GM19467 (cell line): ENCODE measurements at regions not wholly inside any gene's neighbourhood (a gene's known extent, or its start where the extent isn't known, plus 50 kb on each side); places are given as distances from the start of the nearest gene placed in this dataset.
"Not testable (repeated sequence)": the region's sequence is repeated elsewhere in the genome, so short reads cannot be mapped to it uniquely, and the experiment has no call there.

Experiments
- ATAC-seq: cut with Tn5 transposase; IDR thresholded peaks from one replicate; pipeline ENCODE4 v1.9.1; 2021; ENCODE audit warnings: mild to moderate bottlenecking, moderate library complexity; ENCODE audit not compliant: unreplicated experiment

- ATAC-seq = no peak
Observed at GRCh38 chr2:3115301-3116042, 262.1 kb downstream of the EIPR1 start.

DNA sequence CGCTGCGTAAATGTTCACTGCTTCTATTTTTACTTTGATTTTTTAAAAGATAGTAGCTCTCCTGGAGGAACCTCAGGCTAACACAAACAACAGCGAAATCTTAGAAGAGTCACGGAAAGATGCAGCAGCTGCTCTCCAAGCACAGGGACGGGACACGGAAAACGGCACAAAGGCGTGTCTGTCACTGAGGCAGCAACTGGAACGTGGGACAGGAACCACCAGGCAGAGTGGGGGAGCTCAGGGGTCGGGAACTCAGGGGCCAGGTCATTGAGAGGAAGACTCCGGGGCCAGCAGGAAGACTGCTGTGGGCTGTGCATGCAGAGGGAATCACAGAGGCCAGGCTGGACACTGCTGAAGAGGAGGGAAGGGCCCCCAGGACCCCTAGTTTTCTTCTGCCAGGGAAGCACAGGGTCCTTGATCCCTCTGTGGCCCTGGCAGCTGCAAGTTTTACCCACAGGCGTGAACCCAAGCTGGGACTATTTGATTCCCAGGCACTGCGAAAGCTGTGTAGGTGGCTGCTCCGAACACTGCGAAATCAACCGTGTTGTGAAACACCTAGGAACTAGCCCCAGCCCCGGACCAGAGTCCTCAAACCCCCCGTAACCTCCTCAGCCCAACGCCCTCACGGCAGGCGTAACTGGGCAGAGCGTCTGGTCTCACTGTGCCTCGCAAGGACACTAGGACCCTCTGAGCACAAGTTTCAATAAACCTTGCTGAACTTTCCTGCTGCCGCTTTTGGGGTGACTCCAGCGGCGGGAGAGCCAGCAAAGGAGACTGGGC, 263.0 kb downstream of the EIPR1 start:
- no peak for ATAC-seq

GRCh38 chr2:3113769-3114168, 263.8 kb downstream of the EIPR1 start:
- no peak for ATAC-seq

DNA sequence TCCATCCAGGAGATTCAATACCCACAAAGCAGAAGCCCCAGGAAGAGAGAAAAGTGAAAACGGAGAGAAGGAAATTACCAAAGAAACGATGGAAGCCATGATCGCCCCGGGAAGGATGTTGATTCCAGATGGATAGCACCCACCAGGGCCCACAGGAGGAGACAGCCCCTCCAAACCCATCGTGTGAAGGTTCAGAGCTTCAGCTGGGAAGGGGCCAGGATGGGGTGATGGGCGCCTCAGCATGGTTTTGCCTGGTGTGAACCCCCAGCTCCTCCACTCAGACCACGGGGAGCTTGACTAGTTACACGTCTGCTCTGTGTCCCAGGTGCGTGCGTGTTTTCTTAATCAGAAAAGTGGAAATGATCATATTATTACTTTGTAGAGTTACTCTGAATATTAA, 264.5 kb downstream of the EIPR1 start:
- no peak for ATAC-seq

- no peak for ATAC-seq
Observed at GRCh38 chr2:3112553-3112952, 265.1 kb downstream of the EIPR1 start.

GRCh38 chr2:3112131-3112530, 265.5 kb downstream of the EIPR1 start:
- no peak for ATAC-seq

DNA sequence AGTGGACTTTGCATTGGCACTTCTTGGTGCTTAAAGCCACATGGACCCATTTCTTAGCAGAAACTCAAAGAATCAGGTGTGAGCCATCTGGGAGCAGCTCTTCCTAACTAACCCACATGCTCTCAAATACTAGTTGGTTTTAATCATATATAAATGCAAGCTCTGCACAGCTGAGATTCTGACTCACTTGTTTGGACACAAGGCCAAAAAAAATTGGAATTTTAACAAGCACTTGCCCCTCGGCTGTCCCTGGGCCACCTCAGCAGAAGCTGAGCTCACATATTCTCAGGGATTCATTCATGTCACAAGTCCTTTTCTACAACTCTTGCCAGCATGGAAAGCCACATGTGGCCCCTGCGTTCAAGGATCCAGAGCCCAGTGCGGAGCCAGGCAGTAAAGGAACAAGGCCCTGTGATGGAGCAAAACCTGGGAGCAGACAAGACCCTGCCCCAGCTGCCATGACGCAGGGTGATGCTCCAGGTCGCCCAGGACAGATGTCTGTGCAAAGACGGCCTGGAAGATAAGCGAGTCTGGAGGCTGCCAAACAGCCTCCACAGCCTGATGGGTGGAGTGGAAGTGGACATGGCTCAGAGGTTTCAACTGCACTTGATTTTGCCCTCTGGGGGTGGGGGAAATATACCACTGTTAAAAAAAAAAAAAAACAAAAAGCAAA, 266.5 kb downstream of the EIPR1 start:
- no peak for ATAC-seq

DNA sequence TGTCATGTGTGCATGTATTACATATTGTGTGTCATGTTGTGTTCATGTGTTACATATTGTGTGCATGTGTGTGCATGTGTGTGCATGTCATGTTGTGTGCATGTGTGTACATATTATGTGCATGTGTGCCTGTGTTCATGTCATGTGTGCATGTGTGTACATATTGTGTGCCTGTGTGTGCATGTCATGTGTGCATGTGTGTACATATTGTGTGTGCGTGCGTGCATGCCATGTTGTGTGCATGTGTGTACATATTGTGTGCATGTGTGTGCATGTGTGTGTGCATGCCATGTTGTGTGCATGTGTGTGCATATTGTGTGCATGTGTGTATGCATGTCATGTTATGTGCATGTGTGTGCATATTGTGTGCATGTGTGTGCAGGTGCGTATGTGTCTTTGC, 267.1 kb downstream of the EIPR1 start:
- no peak for ATAC-seq

DNA sequence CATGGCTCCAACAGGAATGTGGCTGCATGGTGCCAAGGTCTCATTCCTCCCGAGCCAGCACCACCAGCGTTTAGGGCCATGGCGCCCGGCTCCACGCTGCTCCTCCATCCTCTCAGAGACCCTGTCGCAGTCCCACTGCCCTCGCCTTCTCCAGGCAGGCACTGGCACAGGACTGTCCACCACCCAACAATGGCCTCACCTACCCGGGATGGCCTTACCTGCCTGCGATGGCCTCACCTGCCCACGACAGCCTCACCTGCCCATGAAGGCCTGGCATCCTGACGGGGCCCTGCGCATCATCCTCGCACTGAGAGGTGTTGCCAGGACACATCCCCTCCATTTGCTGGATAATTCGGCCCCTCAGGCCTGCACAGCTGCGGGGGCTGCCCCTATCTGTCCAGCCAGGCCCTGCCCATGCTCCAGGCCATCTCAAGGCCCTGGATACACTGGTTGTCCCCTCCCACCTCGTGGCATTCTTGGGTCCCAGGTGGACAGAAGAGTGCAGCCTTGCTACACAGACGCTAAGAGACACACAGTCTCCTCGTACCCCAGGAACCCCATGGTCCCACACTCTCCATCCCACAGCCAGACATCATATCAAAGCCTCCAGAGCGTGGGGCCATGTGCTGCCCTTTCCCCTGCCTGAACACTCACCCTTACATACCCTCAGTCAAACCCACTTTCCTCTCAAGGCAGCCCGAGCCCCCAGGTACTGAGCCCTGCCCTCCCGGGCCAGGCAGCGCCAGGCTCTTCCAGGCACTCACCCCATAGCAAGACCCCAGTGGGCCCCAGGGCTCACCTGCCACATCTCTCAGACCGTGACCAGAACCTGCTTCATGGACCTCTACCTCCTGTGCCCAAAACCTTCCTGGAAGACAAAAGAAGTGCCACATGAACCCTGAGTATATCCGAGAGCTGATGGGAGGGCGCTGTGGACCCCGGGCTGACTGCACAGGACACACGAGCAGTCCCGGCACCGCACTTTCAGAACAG, 268.6 kb downstream of the EIPR1 start:
- ATAC-seq = no peak

- no peak for ATAC-seq
Observed at GRCh38 chr2:3108105-3108504, 269.5 kb downstream of the EIPR1 start.

GRCh38 chr2:3107567-3107966, 270.1 kb downstream of the EIPR1 start:
- ATAC-seq = no peak

DNA sequence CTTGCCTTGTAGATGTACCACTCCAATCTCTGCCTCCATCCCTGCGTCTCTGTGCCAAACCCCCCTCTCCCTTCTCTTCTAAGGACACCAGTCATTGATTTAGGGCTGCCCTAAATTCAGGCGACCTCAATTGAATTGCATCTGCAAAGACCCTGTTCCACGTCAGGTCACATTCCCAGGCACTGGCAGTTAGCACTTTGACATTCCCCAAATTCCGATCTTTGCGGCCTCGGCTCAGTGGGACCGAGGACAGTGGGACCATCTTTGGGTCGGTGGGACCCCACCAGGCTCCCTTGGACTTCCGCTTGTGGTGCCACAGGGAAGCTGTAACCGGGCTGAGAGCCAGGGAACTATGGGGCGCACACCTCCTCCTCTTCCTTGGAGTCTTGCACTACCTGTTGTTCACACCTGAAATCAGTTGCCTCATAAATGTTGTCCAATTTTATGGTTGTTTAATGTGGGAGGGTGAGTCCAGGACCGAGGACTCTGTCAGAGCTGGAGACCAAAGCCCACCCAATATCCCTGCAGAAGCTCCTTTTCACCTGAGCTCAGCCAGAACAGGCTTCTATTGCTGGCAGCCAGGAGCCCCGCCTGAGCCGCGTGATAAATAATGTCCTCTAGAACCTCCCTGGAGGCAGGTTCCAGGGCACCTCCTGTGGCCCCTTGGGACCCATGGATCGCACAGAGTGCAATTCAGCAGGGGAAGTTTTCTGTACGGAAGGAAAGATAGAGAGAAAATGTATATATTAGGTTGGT, 271.6 kb downstream of the EIPR1 start:
- ATAC-seq = no peak

DNA sequence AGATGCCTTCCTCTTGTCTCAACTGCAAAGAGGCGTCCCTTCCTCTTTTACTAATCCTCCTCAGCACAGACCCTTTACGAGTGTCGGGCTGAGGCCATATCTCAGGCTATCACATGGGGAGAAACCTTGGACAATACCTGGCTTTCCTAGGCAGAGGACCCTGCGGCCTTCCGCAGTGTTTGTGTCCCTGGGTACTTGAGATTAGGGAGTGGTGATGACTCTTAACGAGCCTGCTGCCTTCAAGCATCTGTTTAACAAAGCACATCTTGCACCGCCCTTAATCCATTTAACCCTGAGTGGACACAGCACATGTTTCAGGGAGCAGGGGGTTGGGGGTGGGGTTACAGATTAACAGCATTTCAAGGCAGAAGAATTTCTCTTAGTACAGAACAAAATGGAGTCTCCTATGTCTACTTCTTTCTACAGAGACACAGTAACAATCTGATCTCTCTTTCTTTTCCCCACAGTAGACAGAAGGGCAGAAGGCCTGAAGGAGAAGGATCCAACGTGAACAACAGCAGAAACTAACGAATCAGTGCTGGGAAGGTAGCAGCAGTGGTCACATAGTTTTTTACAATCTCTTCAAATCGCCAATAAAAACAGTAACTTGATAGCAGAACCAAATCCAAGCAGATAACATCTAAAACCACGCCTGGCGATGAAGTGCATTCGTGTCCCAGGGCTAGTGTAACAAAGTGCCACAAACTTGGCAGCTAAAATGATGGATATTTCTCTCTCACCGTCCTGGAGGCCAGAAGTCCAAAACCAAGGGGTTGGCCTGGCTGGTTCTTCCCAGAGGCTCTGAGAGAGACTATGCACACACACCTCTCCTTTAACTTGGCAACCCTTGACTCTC, 272.4 kb downstream of the EIPR1 start:
- ATAC-seq = not testable (repeated sequence)

GRCh38 chr2:3104261-3104660, 273.4 kb downstream of the EIPR1 start:
- ATAC-seq = no peak

DNA sequence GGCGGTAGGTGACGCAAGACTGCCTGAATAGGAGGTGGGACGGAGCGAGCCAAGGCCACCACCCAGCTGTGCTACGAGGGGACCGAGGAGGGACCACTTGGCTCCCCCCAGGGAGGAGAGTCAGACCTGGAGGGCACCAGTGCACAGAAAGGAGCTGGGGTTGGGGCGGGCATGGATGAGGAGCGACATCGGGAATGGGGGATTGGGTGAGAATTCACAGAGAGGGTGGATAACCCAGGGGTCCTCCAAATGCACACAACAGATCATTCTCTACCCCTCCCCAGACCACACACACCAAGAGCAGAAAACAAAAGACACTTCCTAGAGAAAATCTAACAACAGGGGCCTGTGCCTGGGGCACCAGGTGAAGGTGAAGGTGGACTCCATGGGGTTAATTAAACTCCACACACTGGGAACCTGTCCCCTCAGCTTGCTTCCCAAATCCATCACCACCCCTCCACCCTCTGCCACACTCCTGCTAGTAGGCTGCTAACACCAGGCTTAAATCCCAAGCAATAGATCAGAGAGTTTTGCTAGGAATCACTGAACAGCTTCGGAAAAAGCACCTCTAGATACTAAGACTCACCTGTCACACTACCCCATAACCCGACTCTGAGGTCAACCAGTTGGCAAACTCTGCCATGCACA, 274.6 kb downstream of the EIPR1 start:
- no peak for ATAC-seq

DNA sequence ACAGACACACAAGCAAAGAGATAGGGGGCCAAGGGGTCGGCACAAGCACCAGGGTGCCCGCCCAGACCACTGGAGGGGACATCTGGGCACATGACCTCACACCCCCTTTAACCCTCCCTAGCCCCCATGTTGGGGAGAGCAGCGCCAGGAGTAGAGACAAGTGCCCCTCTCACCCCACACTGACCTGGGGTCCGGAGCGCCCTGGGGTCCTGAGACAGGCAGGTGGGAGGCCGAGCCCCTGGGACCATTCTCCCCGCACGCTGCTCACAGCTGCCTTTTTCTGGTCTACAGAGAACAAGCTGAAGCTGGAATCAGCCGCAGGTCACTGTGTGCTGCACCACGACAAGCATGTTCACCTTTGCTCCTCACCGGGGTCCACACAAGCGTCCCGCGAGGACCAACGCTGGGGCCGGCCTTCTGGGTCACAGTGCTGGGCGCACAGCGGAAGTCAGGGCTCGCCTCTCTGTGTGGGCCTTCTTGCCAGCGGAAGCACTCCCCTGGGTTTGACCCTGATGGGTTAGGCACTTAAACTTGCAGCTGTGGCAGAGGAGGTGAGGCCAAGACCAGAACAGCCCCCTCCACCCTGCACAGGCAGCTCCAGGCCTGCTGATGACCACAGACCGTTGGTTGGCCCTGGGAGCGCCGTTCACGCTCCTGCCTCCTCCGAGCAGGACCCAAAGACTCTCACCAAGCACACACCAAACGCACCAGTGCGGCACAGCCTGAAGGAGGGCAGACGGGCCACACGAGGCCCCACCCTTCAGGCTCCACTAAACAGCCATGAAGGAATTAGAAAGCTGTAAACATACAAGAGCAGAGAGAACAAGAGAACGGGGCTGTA, 275.3 kb downstream of the EIPR1 start:
- no peak for ATAC-seq
